ENCODE measurements at regions not wholly inside any gene's neighbourhood (a gene's known extent, or its start where the extent isn't known, plus 50 kb on each side); places are given as distances from the start of the nearest gene placed in this dataset.

DNA sequence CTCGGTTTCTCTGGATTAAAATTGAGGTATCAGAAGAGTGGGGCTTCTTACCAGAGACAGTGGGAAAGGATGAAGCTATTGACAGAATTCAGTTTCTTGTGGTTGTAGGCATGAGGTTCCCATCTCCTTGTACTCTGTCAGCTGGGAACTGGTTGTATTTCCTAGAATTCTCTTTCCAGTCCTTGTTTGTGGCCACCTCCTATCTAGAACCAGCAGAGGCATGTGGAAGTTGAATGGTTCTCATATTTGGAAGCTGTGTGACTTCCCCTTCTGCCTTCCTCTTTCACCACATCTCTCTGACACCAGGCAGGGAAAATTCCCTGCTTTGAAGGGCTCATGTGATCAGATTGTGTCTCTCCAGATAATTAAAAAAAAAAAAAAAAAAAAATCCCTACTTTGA is 457.7 kb upstream of the ADAMTS5 start:
- TF ChIP-seq, protein P1, sequence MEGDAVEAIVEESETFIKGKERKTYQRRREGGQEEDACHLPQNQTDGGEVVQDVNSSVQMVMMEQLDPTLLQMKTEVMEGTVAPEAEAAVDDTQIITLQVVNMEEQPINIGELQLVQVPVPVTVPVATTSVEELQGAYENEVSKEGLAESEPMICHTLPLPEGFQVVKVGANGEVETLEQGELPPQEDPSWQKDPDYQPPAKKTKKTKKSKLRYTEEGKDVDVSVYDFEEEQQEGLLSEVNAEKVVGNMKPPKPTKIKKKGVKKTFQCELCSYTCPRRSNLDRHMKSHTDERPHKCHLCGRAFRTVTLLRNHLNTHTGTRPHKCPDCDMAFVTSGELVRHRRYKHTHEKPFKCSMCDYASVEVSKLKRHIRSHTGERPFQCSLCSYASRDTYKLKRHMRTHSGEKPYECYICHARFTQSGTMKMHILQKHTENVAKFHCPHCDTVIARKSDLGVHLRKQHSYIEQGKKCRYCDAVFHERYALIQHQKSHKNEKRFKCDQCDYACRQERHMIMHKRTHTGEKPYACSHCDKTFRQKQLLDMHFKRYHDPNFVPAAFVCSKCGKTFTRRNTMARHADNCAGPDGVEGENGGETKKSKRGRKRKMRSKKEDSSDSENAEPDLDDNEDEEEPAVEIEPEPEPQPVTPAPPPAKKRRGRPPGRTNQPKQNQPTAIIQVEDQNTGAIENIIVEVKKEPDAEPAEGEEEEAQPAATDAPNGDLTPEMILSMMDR (IDR thresholded peaks at IDR 0.05): no peak
- TF ChIP-seq POLR2A (IDR thresholded peaks at IDR 0.05): no peak
